Umbilical cord (tissue), 1 donor: ENCODE measurements at regions not wholly inside any gene's neighbourhood (a gene's known extent, or its start where the extent isn't known, plus 50 kb on each side); places are given as distances from the start of the nearest gene placed in this dataset.

Experiments
- DNase-seq: peaks from one replicate; pipeline ENCODE4 v3.0.0-alpha.2; 2015; ENCODE audit warnings: low spot score

DNA sequence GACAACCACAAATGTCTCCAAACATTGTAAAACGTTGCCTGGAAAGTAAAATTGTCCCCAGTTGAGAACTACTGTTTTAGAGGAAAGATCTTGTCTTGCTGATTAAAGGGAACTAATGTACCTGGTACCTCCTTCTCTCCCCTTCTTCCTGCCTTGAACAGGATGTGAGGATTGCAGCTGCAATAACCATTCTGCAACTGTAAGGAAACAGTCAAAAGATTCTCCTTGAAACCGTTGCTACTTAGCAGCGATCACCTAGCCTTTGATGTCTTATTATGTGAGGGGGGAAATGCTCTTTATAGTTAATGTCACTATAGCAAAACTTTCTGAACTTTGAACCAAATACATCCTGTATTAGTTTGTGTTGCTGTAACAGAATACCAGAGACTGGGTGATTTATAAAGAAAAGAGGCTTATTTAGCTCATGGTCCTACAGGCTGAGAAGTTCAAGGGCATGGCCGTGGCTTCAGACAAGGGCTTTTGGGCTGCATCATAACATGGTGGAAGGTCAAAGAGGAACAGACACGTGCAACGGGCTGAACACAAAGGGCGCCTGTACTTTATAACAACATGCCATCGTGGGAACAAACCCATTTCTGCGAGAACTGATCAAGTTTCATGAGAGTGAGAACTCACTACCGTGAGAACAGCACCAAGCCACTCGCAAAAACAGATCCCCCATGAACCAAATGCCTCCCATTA is 54.2 kb upstream of the PARD3 start:
- no peak for DNase-seq

DNA sequence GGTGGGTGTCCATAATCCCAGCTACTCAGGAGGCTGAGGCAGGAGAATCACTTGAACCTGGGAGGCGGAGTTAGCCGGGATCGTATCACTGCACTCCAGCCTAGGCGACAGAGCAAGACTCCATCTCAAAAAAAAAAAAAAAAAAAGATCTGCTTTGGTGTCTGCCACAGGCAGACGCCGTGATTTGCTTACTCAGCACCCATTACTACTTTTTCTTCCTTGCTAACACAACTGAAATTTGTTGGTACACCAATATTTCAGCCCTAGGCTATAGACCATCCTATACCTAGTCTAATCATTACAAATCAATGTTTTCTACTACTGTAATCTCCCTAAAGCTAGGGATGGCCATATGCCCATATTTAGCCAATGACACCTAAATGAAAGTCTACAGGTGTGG is 53.5 kb upstream of the PARD3 start:
- no peak for DNase-seq

DNA sequence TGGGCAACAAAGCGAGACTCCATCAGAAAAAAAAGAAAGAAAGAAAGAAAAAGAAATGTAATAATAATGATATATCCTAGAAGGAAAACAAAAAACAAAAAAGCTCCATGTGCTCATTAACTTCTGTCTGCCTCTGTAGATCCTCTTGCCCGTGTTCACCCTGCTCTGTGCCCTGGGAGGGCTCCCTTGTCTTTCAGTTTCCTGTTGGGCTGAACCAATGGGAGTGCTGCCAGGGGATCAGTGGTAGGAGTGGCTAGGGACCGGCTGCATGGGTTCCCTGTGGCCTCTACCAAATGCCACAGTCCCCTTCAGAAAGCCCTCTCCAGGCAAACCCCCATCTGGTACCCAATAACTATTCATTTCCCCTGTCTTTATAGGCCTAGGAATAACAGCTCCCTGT is 51.8 kb upstream of the PARD3 start:
- DNase-seq = no peak
